Upper lobe of left lung (tissue), 4 donors: ENCODE measurements at regions not wholly inside any gene's neighbourhood (a gene's known extent, or its start where the extent isn't known, plus 50 kb on each side); places are given as distances from the start of the nearest gene placed in this dataset.

Experiments
- EP300 ChIP-seq, 4 donors: sonication (generic); formaldehyde crosslinking; IDR thresholded peaks; one replicate each; pipeline ENCODE4 v1.5.1; 2017; ENCODE audit warnings: antibody characterized with exemption in 4 of 4, control low read depth in 2 of 4
- POLR2AphosphoS5 ChIP-seq, 2 donors: sonication (generic); formaldehyde crosslinking; IDR thresholded peaks; one replicate each; pipeline ENCODE4 v1.5.1; 2017; ENCODE audit warnings: antibody characterized with exemption in 2 of 2
- TF ChIP-seq, protein P1 (sequence below), 6 experiments: fragments of 450-650 bp in 4 of 6; fragments of 200-600 bp in 2 of 6; sonication (generic) in 2 of 6; IDR thresholded peaks; one replicate each; pipeline ENCODE4 v1.5.1; 2016 to 2019; ENCODE audit warnings: antibody characterized with exemption in 6 of 6

GRCh38 chr7:115356999-115357702, 435.3 kb downstream of the MDFIC start:
- TF ChIP-seq POLR2AphosphoS5 (IDR thresholded peaks at IDR 0.05) (no peak), EP300 (IDR thresholded peaks at IDR 0.05) (no peak)
- TF ChIP-seq, protein P1, sequence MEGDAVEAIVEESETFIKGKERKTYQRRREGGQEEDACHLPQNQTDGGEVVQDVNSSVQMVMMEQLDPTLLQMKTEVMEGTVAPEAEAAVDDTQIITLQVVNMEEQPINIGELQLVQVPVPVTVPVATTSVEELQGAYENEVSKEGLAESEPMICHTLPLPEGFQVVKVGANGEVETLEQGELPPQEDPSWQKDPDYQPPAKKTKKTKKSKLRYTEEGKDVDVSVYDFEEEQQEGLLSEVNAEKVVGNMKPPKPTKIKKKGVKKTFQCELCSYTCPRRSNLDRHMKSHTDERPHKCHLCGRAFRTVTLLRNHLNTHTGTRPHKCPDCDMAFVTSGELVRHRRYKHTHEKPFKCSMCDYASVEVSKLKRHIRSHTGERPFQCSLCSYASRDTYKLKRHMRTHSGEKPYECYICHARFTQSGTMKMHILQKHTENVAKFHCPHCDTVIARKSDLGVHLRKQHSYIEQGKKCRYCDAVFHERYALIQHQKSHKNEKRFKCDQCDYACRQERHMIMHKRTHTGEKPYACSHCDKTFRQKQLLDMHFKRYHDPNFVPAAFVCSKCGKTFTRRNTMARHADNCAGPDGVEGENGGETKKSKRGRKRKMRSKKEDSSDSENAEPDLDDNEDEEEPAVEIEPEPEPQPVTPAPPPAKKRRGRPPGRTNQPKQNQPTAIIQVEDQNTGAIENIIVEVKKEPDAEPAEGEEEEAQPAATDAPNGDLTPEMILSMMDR (IDR thresholded peaks at IDR 0.05): no peak
